Panc1 (cell line): ENCODE measurements at regions not wholly inside any gene's neighbourhood (a gene's known extent, or its start where the extent isn't known, plus 50 kb on each side); places are given as distances from the start of the nearest gene placed in this dataset.

Source experiments
- POLR2AphosphoS5 ChIP-seq: IDR thresholded peaks from 2 replicates; pipeline ENCODE4 v1.6.1; 2012; ENCODE audit warnings: mild to moderate bottlenecking, low read depth, low read length, moderate library complexity
- SIN3A ChIP-seq: IDR thresholded peaks from 2 replicates; pipeline ENCODE4 v1.6.1; 2012; ENCODE audit warnings: low read depth, mild to moderate bottlenecking, low read length, moderate library complexity, borderline replicate concordance; ENCODE audit not compliant: insufficient read depth
- TF ChIP-seq, protein P1 (sequence below): fragments of 450-650 bp; IDR thresholded peaks from 2 replicates; pipeline ENCODE4 v1.5.1; 2017; ENCODE audit warnings: mild to moderate bottlenecking
- TF ChIP-seq, protein P2 (sequence below), 2 experiments: IDR thresholded peaks; 2 replicates each; pipeline ENCODE4 v1.6.1; 2011 to 2012; ENCODE audit warnings: low read depth in 2 of 2, control low read depth in 1 of 2, low read length in 1 of 2, mild to moderate bottlenecking in 1 of 2, moderate library complexity in 1 of 2; ENCODE audit not compliant: insufficient read depth in 1 of 2

DNA sequence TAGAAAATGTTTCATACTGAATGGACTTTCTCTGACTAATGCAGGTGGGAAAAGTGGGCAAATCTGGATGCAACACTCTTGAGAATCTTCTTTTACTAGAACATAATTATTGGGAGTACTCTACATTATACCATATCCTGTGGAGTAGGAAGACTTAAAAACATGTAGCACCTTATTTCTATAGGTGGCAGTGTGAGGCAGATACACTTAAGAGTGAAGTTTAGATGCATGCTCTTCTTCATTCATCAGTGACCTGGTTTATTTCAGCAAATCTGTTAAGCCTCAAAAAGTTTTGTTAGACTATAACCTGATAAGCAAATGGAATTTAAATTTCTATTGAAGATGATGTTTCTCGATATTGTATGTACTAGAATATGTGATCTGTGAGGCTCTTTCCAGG lies 1087.1 kb upstream of the LRRN3 start:
- no peak for TF ChIP-seq POLR2AphosphoS5
- TF ChIP-seq, protein P1, sequence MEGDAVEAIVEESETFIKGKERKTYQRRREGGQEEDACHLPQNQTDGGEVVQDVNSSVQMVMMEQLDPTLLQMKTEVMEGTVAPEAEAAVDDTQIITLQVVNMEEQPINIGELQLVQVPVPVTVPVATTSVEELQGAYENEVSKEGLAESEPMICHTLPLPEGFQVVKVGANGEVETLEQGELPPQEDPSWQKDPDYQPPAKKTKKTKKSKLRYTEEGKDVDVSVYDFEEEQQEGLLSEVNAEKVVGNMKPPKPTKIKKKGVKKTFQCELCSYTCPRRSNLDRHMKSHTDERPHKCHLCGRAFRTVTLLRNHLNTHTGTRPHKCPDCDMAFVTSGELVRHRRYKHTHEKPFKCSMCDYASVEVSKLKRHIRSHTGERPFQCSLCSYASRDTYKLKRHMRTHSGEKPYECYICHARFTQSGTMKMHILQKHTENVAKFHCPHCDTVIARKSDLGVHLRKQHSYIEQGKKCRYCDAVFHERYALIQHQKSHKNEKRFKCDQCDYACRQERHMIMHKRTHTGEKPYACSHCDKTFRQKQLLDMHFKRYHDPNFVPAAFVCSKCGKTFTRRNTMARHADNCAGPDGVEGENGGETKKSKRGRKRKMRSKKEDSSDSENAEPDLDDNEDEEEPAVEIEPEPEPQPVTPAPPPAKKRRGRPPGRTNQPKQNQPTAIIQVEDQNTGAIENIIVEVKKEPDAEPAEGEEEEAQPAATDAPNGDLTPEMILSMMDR: peak; percentile 11; the same call in 1 of the 2 replicates
- no peak for TF ChIP-seq SIN3A
- TF ChIP-seq, protein P2, sequence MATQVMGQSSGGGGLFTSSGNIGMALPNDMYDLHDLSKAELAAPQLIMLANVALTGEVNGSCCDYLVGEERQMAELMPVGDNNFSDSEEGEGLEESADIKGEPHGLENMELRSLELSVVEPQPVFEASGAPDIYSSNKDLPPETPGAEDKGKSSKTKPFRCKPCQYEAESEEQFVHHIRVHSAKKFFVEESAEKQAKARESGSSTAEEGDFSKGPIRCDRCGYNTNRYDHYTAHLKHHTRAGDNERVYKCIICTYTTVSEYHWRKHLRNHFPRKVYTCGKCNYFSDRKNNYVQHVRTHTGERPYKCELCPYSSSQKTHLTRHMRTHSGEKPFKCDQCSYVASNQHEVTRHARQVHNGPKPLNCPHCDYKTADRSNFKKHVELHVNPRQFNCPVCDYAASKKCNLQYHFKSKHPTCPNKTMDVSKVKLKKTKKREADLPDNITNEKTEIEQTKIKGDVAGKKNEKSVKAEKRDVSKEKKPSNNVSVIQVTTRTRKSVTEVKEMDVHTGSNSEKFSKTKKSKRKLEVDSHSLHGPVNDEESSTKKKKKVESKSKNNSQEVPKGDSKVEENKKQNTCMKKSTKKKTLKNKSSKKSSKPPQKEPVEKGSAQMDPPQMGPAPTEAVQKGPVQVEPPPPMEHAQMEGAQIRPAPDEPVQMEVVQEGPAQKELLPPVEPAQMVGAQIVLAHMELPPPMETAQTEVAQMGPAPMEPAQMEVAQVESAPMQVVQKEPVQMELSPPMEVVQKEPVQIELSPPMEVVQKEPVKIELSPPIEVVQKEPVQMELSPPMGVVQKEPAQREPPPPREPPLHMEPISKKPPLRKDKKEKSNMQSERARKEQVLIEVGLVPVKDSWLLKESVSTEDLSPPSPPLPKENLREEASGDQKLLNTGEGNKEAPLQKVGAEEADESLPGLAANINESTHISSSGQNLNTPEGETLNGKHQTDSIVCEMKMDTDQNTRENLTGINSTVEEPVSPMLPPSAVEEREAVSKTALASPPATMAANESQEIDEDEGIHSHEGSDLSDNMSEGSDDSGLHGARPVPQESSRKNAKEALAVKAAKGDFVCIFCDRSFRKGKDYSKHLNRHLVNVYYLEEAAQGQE (IDR thresholded peaks at IDR 0.05; ENCODE audit: insufficient read depth in 1 of 2, low read depth in 2 of 2, low read length in 1 of 2): no peak
